Activated CD4-positive, alpha-beta memory T cell treated with anti-CD3 and anti-CD28 coated beads, Interleukin-2, amount 10 ng/mL, durations not matched to agents 7 days and 5 days (primary cell): ENCODE measurements at regions not wholly inside any gene's neighbourhood (a gene's known extent, or its start where the extent isn't known, plus 50 kb on each side); places are given as distances from the start of the nearest gene placed in this dataset.
A peak's percentile ranks its signal among the peaks of the same experiment; 100 is the strongest.
"Not testable (repeated sequence)": the region's sequence is repeated elsewhere in the genome, so short reads cannot be mapped to it uniquely, and the experiment has no call there.

Experiments
- CTCF ChIA-PET: fragments of 350-600 bp; sonication (Branson Sonifier 250); formaldehyde crosslinking; loops from one replicate; lab custom pipeline; 2021; ENCODE audit warnings: antibody characterized with exemption, inconsistent platforms; lab: Charles Lee
- POLR2A ChIA-PET: fragments of 350-600 bp; sonication (Branson Sonifier 250); formaldehyde crosslinking; loops from one replicate; lab custom pipeline; 2021; ENCODE audit warnings: antibody characterized with exemption; lab: Charles Lee
- DNase-seq: peaks from one replicate; pipeline ENCODE4 v3.0.0-alpha.2; 2020
- H3K27ac Mint-ChIP-seq: one replicate; pipeline ENCODE4 v1.8.0; 2021; ENCODE audit warnings: mild to moderate bottlenecking, mixed read lengths
- H3K27me3 Mint-ChIP-seq: one replicate; pipeline ENCODE4 v1.8.0; 2021; ENCODE audit warnings: mixed read lengths
- H3K36me3 Mint-ChIP-seq: one replicate; pipeline ENCODE4 v1.8.0; 2021; ENCODE audit warnings: low read depth, mixed read lengths
- H3K4me1 Mint-ChIP-seq: one replicate; pipeline ENCODE4 v1.8.0; 2021; ENCODE audit warnings: mixed read lengths
- H3K4me3 Mint-ChIP-seq: one replicate; pipeline ENCODE4 v1.8.0; 2021; ENCODE audit warnings: mild to moderate bottlenecking, mixed read lengths
- H3K9me3 Mint-ChIP-seq: one replicate; pipeline ENCODE4 v1.8.0; 2021; ENCODE audit warnings: mixed read lengths

- Mint-ChIP-seq H3K4me3 (no peak overlapping the region), H3K9me3 (peaks cover 13% of the 10 kb centered on the region), H3K4me1 (no peaks in the 10 kb centered on the region), H3K36me3 (peaks cover 3% of the 10 kb centered on the region), H3K27me3 (no peaks in the 10 kb centered on the region), H3K27ac (no peak overlapping the region)
- ChIA-PET CTCF (no interaction called here), POLR2A (no interaction called here)
- DNase-seq, result no peak
These were observed 197.1 kb upstream of the HCN1 start for GRCh38 chr5:45893309-45893708.

DNA sequence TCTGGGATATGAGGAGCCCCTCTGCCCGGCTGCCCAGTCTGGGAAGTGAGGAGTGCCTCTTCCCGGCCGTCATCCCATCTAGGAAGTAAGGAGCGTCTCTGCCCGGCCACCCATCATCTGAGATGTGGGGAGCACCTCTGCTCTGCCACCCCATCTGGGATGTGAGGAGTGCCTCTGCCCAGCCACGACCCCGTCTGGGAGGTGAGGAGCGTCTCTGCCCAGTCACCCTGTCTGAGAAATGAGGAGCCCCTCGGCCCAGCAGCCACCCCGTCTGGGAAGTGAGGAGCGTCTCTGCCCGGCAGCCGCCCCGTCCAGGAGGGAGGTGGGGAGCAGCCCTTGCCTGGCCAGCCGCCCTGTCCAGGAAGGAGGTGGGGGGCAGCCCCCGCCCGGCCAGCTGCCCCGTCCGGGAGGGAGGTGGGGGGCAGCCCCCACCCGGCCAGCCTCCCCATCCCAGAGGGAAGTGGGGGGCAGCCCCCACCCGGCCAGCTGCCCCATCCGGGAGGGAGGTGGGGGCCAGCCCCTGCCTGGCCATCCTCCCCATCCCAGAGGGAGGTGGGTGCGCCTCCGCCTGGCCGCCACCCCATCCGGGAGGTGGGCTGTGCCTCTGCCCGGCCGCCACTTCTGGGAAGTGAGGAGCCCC is 194.4 kb upstream of the HCN1 start:
- POLR2A ChIA-PET, CTCF ChIA-PET, H3K27ac Mint-ChIP-seq, H3K4me1 Mint-ChIP-seq, H3K36me3 Mint-ChIP-seq, H3K27me3 Mint-ChIP-seq, H3K4me3 Mint-ChIP-seq, DNase-seq: not testable (repeated sequence)
- peaks cover 13% of the 10 kb centered on the region for H3K9me3 Mint-ChIP-seq

- Mint-ChIP-seq H3K4me3 (no peak overlapping the region), H3K36me3 (no peaks in the 10 kb centered on the region), H3K27me3 (no peaks in the 10 kb centered on the region), H3K27ac (no peak overlapping the region), H3K9me3 (peaks cover 28% of the 10 kb centered on the region), H3K4me1 (no peaks in the 10 kb centered on the region)
- ChIA-PET CTCF (no interaction called here), POLR2A (no interaction called here)
- DNase-seq, result no peak
These were observed 166.6 kb upstream of the HCN1 start for GRCh38 chr5:45862763-45863162.

DNA sequence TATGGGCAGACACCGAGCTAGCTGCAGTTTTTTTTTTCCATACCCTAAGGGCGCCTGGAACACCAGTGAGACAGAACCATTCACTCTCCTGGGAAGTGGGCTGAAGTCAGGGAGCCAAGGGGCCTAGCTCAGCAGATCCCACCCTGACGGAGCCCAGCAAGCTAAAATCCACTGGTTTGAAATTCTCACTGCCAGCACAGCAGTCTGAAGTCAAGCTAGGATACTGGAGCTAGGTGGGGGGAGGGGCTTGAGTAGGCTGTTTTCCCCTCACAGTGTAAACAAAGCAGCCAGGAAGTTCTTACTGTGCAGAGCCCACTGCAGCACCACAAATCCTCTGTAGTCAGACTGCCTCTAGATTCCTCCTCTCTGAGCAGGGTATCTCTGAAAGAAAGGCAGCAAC is 151.7 kb upstream of the HCN1 start:
- CTCF ChIA-PET, result no interaction called here
- H3K4me3 Mint-ChIP-seq, result no peak overlapping the region

DNA sequence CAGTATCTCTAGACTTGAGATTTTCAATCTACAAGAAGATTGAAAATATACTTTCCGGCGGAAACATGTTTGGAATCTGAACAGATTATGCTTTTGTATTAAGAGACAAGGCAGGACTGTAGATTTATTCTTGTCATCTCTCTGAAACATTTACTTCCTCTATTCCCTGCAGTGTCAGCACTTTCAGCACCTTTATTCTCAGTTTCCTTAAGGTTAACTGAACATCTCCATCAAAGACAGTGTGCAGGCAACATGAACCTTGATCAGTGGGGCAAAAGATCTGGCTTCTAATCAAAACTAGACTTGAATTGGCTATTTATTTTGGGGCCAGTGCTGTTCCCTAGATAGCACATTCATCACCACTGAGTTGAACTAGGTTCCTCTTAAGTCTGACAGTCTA is 129.9 kb upstream of the HCN1 start:
- POLR2A ChIA-PET, result no interaction called here
- CTCF ChIA-PET, result no interaction called here
- no peaks in the 10 kb centered on the region for H3K36me3 Mint-ChIP-seq
- no peak overlapping the region for H3K27ac Mint-ChIP-seq
- H3K4me3 Mint-ChIP-seq, result no peak overlapping the region
- DNase-seq, result no peak
- H3K27me3 Mint-ChIP-seq, result no peaks in the 10 kb centered on the region
- H3K4me1 Mint-ChIP-seq, result no peaks in the 10 kb centered on the region
- H3K9me3 Mint-ChIP-seq, result peaks cover 7% of the 10 kb centered on the region

More for the DNA sequence above, 151.7 kb upstream of the HCN1 start:
- POLR2A ChIA-PET, result no interaction called here
- no peaks in the 10 kb centered on the region for H3K36me3 Mint-ChIP-seq
- no peak for DNase-seq
- H3K4me1 Mint-ChIP-seq, result no peaks in the 10 kb centered on the region
- H3K27me3 Mint-ChIP-seq, result no peaks in the 10 kb centered on the region
- no peak overlapping the region for H3K27ac Mint-ChIP-seq
- peaks cover 26% of the 10 kb centered on the region for H3K9me3 Mint-ChIP-seq

- no peaks in the 10 kb centered on the region for H3K36me3 Mint-ChIP-seq
- no peak overlapping the region for H3K27ac Mint-ChIP-seq
- peaks cover 15% of the 10 kb centered on the region for H3K9me3 Mint-ChIP-seq
- no peaks in the 10 kb centered on the region for H3K27me3 Mint-ChIP-seq
- no peak for DNase-seq
- ChIA-PET POLR2A (no interaction called here), CTCF (interaction anchor here (0.7 kb wide), 1 partner anchor 46 kb away, joined by 3 read pairs; no protein-coding TSS in a partner anchor)
- H3K4me3 Mint-ChIP-seq, result no peak overlapping the region
- H3K4me1 Mint-ChIP-seq, result no peaks in the 10 kb centered on the region
These were observed 104.2 kb upstream of the HCN1 start for GRCh38 chr5:45800331-45800730.

GRCh38 chr5:45799388-45799787 is 103.2 kb upstream of the HCN1 start:
- H3K4me3 Mint-ChIP-seq, result no peak overlapping the region
- H3K27ac Mint-ChIP-seq, result no peak overlapping the region

DNA sequence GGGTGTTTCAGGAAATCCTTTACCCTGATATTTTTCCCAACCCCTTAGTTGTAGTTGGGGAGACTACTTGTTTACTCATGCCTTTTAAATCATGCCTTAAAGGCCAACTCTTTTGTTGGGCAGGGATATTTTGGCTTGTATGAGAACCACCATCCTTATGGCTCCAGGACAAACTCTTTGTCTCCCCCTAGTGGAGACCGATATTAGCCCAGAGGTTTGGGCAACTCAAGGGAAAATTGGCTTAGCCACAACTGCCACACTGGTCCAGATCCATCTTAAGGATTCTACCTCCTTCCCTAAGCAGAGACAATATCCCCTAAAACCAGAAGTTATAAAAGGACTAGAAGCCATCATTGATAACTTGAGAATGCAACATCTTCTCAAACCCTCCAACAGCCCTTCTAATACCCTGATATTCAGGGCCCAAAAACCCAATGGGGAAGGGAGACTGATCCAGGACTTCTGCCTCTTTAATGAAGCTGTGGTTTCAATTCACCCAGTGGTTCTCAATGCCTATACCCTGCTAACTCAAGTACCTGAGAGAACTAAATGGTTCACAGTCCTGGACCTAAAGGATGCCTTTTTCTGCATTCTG is 100.9 kb upstream of the HCN1 start:
- H3K27me3 Mint-ChIP-seq, result no peaks in the 10 kb centered on the region
- no peaks in the 10 kb centered on the region for H3K36me3 Mint-ChIP-seq
- H3K9me3 Mint-ChIP-seq, result peaks cover 15% of the 10 kb centered on the region

More at GRCh38 chr5:45799388-45799787, 103.2 kb upstream of the HCN1 start:
- H3K36me3 Mint-ChIP-seq, result no peaks in the 10 kb centered on the region
- no peak for DNase-seq
- no peaks in the 10 kb centered on the region for H3K4me1 Mint-ChIP-seq
- no peaks in the 10 kb centered on the region for H3K27me3 Mint-ChIP-seq
- POLR2A ChIA-PET, result no interaction called here
- H3K9me3 Mint-ChIP-seq, result peaks cover 14% of the 10 kb centered on the region
- CTCF ChIA-PET, result no interaction called here

GRCh38 chr5:45795458-45795857 is 99.3 kb upstream of the HCN1 start:
- POLR2A ChIA-PET, result no interaction called here
- no peak overlapping the region for H3K27ac Mint-ChIP-seq
- H3K4me3 Mint-ChIP-seq, result no peak overlapping the region
- H3K4me1 Mint-ChIP-seq, result no peaks in the 10 kb centered on the region
- H3K36me3 Mint-ChIP-seq, result no peaks in the 10 kb centered on the region
- DNase-seq, result no peak
- CTCF ChIA-PET, result no interaction called here
- no peaks in the 10 kb centered on the region for H3K27me3 Mint-ChIP-seq
- peaks cover 10% of the 10 kb centered on the region for H3K9me3 Mint-ChIP-seq

More for the DNA sequence above, 100.9 kb upstream of the HCN1 start:
- POLR2A ChIA-PET, result no interaction called here
- Mint-ChIP-seq H3K27ac (no peak overlapping the region), H3K4me3 (no peak overlapping the region), H3K4me1 (no peaks in the 10 kb centered on the region)
- CTCF ChIA-PET, result no interaction called here
- no peak for DNase-seq

DNA sequence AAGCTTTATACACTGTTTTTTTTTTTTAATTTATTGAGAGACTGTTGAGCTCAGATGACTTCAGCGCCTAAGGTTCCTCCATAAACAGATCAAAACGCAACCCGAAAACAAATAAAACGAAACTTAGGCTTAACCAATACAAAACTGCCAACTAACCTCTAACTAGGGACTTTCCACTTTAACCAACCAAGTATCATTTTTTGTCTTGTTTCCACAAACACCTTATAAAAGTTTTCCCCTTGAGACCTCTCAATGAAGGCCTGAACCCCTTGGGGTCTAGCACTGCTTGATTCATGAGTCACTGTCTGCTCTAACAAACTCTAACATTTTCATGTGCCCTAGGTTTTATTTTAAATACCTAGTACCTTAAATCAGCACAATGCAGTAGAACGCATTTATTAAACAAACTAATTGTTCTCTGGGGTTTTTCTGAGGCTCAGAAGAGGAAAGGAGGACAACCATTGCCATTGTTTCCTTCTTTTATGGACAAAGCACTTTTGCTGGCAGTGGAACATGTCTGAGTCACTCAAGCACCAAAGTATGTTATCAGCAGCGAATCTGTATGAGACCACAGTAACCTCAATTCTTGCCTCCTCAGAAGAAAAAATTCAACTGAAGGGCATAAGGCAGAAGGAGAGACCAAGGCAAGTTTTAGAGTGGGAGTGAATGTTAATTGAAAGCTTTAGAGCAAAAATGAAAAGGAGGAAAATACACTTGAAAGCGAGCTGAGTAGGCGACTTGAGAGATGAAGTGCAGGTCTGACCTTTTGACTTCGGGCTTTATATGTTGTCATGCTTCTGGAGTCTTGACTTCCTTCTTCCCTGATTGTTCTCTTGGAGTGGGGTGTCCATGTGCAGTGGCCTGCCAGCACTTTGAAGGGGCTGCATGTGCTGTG is 97.7 kb upstream of the HCN1 start:
- peak overlapping the region; percentile 1 for H3K27ac Mint-ChIP-seq
- peaks cover 12% of the 10 kb centered on the region for H3K9me3 Mint-ChIP-seq
- no peak for DNase-seq
- ChIA-PET CTCF (no interaction called here), POLR2A (interaction anchor here (0.7 kb wide), 1 partner anchor 21 kb away, joined by 3 read pairs; no protein-coding TSS in a partner anchor)
- H3K4me1 Mint-ChIP-seq, result no peaks in the 10 kb centered on the region
- H3K4me3 Mint-ChIP-seq, result no peak overlapping the region
- no peaks in the 10 kb centered on the region for H3K36me3 Mint-ChIP-seq
- H3K27me3 Mint-ChIP-seq, result no peaks in the 10 kb centered on the region

GRCh38 chr5:45779874-45780671 is 83.9 kb upstream of the HCN1 start:
- Mint-ChIP-seq H3K4me3 (no peak overlapping the region), H3K27me3 (no peaks in the 10 kb centered on the region)

DNA sequence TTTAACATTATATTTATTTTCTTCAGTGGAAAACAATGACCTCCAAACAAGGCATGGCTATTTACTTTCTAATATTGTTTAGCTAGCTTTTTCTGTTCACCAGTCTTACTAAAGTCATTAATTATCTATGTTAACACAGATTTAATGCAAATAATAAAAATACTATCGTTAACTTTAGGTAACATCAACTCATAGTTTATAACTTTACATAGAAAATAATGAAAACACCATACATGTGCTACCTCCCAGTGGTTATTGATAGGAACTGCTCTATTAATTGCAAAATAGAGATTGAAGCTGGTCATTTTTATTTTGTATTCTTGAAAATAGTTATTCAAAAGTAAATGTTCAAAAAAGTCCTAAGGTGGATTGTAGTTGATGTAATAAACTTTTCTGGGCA is 78.3 kb upstream of the HCN1 start:
- ChIA-PET CTCF (no interaction called here), POLR2A (no interaction called here)
- no peaks in the 10 kb centered on the region for H3K36me3 Mint-ChIP-seq
- no peak overlapping the region for H3K4me3 Mint-ChIP-seq
- H3K27ac Mint-ChIP-seq, result no peak overlapping the region
- no peaks in the 10 kb centered on the region for H3K4me1 Mint-ChIP-seq
- H3K9me3 Mint-ChIP-seq, result peaks cover 13% of the 10 kb centered on the region
- no peak for DNase-seq
- H3K27me3 Mint-ChIP-seq, result no peaks in the 10 kb centered on the region

More at GRCh38 chr5:45779874-45780671, 83.9 kb upstream of the HCN1 start:
- ChIA-PET CTCF (no interaction called here), POLR2A (no interaction called here)
- H3K36me3 Mint-ChIP-seq, result no peaks in the 10 kb centered on the region
- no peaks in the 10 kb centered on the region for H3K4me1 Mint-ChIP-seq
- peaks cover 8% of the 10 kb centered on the region for H3K9me3 Mint-ChIP-seq
- DNase-seq, result no peak
- no peak overlapping the region for H3K27ac Mint-ChIP-seq

DNA sequence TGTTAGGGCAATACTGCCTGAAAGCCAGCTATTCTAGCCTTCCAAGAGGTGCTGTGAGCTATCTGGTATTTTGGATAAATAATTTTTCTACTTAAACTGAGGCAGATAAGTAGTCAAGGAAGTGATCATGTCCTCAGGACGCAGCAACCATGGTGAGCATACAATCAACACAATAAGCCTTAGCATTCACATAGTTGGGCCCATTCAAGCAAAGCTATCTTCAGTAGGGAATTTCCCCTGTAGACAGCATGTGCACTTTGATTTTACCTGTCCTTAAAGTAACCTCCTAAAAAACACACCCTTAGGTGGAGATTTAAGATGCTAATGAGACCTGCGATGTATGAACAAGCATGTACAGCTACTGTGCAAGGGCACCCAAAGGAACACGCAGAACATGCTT is 76.2 kb upstream of the HCN1 start:
- no peak for DNase-seq
- no peak overlapping the region for H3K4me3 Mint-ChIP-seq
- no peaks in the 10 kb centered on the region for H3K36me3 Mint-ChIP-seq
- no peaks in the 10 kb centered on the region for H3K27me3 Mint-ChIP-seq
- peaks cover 8% of the 10 kb centered on the region for H3K9me3 Mint-ChIP-seq
- H3K27ac Mint-ChIP-seq, result no peak overlapping the region
- ChIA-PET POLR2A (no interaction called here), CTCF (no interaction called here)
- H3K4me1 Mint-ChIP-seq, result no peaks in the 10 kb centered on the region
